HepG2 (cell line): ENCODE measurements at regions not wholly inside any gene's neighbourhood (a gene's known extent, or its start where the extent isn't known, plus 50 kb on each side); places are given as distances from the start of the nearest gene placed in this dataset.

Source experiments
- ATAC-seq: fragments of 200-7000 bp; cut with Tn5 transposase; 3 replicates; pipeline ENCODE4 v1.9.1; 2020; ENCODE audit warnings: mild to moderate bottlenecking, moderate library complexity
- BruUV-seq: library from RNA; stranded (reverse); fragments of 400-500 nt; replicated peaks from 2 replicates; lab custom pipeline; 2021; lab: Mats Ljungman, UMichigan
- CTCF ChIA-PET: fragments of 300-600 bp; formaldehyde crosslinking; extraction: SDS; loops from one replicate; lab custom pipeline; 2021; ENCODE audit warnings: low total read pairs, inconsistent platforms, low intra/inter-chr PET ratio; lab: Yijun Ruan, JAX
- POLR2A ChIA-PET: fragments of 350-600 bp; sonication (Branson Sonifier 250); formaldehyde crosslinking; loops from one replicate; lab custom pipeline; 2020; ENCODE audit warnings: antibody characterized with exemption, inconsistent platforms; lab: Yijun Ruan, JAX
- DNase-seq: peaks from one replicate; pipeline ENCODE4 v3.0.0-alpha.2; 2015; ENCODE audit warnings: low spot score
- FAIRE-seq: peaks from 3 replicates; lab custom pipeline; 2011; peaks lifted over from hg19 to GRCh38; lab: Jason Lieb, UNC
- H2AFZ ChIP-seq: one replicate; pipeline ENCODE4 v1.6.1; 2011; ENCODE audit warnings: low read length, inconsistent platforms
- H3K27ac ChIP-seq: fragments of 300-600 bp; 3 replicates; pipeline ENCODE4 v1.8.0; 2011; ENCODE audit warnings: mixed run types, mild to moderate bottlenecking, mixed read lengths, low read length, inconsistent platforms; ENCODE audit not compliant: insufficient read depth; ENCODE audit errors: extremely low read length
- H3K27me3 ChIP-seq, 2 experiments: fragments of 200-600 bp in 1 of 2; 2 replicates in 1 of 2; 3 replicates in 1 of 2; pipeline versions ENCODE4 v1.6.0 to v1.8.0; 2011; ENCODE audit warnings: low read length in 2 of 2, mild to moderate bottlenecking in 2 of 2, moderate library complexity in 2 of 2, inconsistent platforms in 1 of 2; ENCODE audit not compliant: insufficient read depth in 2 of 2, control insufficient read depth in 1 of 2
- H3K36me3 ChIP-seq, 2 experiments: fragments of 200-600 bp in 1 of 2; replicated peaks in 1 of 2; 2 replicates in 1 of 2; 3 replicates in 1 of 2; pipeline versions ENCODE4 v1.5.1 to v1.8.0; 2011; ENCODE audit warnings: low read length in 2 of 2, inconsistent platforms in 1 of 2; ENCODE audit not compliant: insufficient read depth in 2 of 2, control insufficient read depth in 1 of 2
- H3K4me1 ChIP-seq: 2 replicates; pipeline ENCODE4 v1.5.1; 2012; ENCODE audit warnings: low read length, inconsistent platforms; ENCODE audit not compliant: insufficient read depth
- H3K4me2 ChIP-seq: 2 replicates; pipeline ENCODE4 v1.6.0; 2011; ENCODE audit warnings: low read depth, low read length, inconsistent platforms
- H3K4me3 ChIP-seq, 3 experiments: fragments of 200-600 bp in 1 of 3; sonication (generic), shearing (Covaris generic) in 1 of 3; replicated peaks in 1 of 3; 2 replicates each; pipeline ENCODE4 v1.5.1; 2011 to 2016; ENCODE audit warnings: low read length in 3 of 3, inconsistent platforms in 2 of 3, low read depth in 2 of 3, mild to moderate bottlenecking in 2 of 3, control low read depth in 1 of 3, mixed read lengths in 1 of 3; ENCODE audit not compliant: insufficient read depth in 1 of 3
- H3K79me2 ChIP-seq: one replicate; pipeline ENCODE4 v1.6.1; 2011; ENCODE audit warnings: low read length, inconsistent platforms; ENCODE audit not compliant: insufficient read depth
- H3K9ac ChIP-seq: 2 replicates; pipeline ENCODE4 v1.6.0; 2011; ENCODE audit warnings: mild to moderate bottlenecking, low read depth, low read length, inconsistent platforms; ENCODE audit not compliant: insufficient read depth
- H3K9me3 ChIP-seq: 2 replicates; pipeline ENCODE4 v1.5.1; 2012; ENCODE audit warnings: mild to moderate bottlenecking, low read length
- H4K20me1 ChIP-seq: 2 replicates; pipeline ENCODE4 v1.6.0; 2011; ENCODE audit warnings: inconsistent platforms, mild to moderate bottlenecking, low read length, moderate library complexity; ENCODE audit not compliant: insufficient read depth
- ADNP ChIP-seq: sonication (generic); formaldehyde crosslinking; IDR thresholded peaks from 2 replicates; pipeline ENCODE4 v1.4.0; 2020; ENCODE audit warnings: missing genetic modification reagents
- EEA1 ChIP-seq: sonication (generic); formaldehyde crosslinking; IDR thresholded peaks from 2 replicates; pipeline ENCODE4 v1.5.1; 2020; ENCODE audit warnings: mild to moderate bottlenecking, missing genetic modification reagents, borderline replicate concordance
- GFI1 ChIP-seq: sonication (generic); formaldehyde crosslinking; IDR thresholded peaks from 2 replicates; pipeline ENCODE4 v1.5.0; 2020; ENCODE audit warnings: missing genetic modification reagents, mild to moderate bottlenecking, borderline replicate concordance
- MAF1 ChIP-seq: sonication (generic); formaldehyde crosslinking; IDR thresholded peaks from 2 replicates; pipeline ENCODE4 v1.5.0; 2020; ENCODE audit warnings: missing genetic modification reagents, borderline replicate concordance
- RBAK ChIP-seq: sonication (generic); formaldehyde crosslinking; IDR thresholded peaks from 2 replicates; pipeline ENCODE4 v1.5.1; 2020; ENCODE audit warnings: mild to moderate bottlenecking, missing genetic modification reagents
- SMYD3 ChIP-seq: sonication (generic); formaldehyde crosslinking; IDR thresholded peaks from 2 replicates; pipeline ENCODE4 v1.8.1; 2023; ENCODE audit warnings: mild to moderate bottlenecking, missing genetic modification reagents
- TEAD2 ChIP-seq: sonication (generic); formaldehyde crosslinking; IDR thresholded peaks from 2 replicates; pipeline ENCODE4 v1.9.0; 2021; ENCODE audit warnings: missing genetic modification reagents
- TRIM24 ChIP-seq: sonication (generic); formaldehyde crosslinking; IDR thresholded peaks from 2 replicates; pipeline ENCODE4 v1.8.0; 2022; ENCODE audit warnings: mild to moderate bottlenecking, missing genetic modification reagents
- XRCC5 ChIP-seq: fragments of 200-400 bp; formaldehyde crosslinking; optimal IDR thresholded peaks from 2 replicates; pipeline ENCODE3; 2017; ENCODE audit warnings: mild to moderate bottlenecking, low read length
- YY1 ChIP-seq: IDR thresholded peaks from 2 replicates; pipeline ENCODE4 v1.6.1; 2011; ENCODE audit warnings: low read length, low read depth, moderate library complexity, mild to moderate bottlenecking; ENCODE audit not compliant: insufficient read depth, insufficient replicate concordance
- ZNF225 ChIP-seq: sonication (generic); formaldehyde crosslinking; IDR thresholded peaks from 2 replicates; pipeline ENCODE4 v1.4.0; 2020; ENCODE audit warnings: mild to moderate bottlenecking, missing genetic modification reagents
- ZNF431 ChIP-seq: sonication (generic); formaldehyde crosslinking; IDR thresholded peaks from 2 replicates; pipeline ENCODE4 v1.9.0; 2022; ENCODE audit warnings: missing genetic modification reagents, low read depth, mild to moderate bottlenecking, borderline replicate concordance
- ZNF570 ChIP-seq: sonication (generic); formaldehyde crosslinking; IDR thresholded peaks from 2 replicates; pipeline ENCODE4 v1.4.0; 2020; ENCODE audit warnings: mild to moderate bottlenecking, missing genetic modification reagents, borderline replicate concordance
- ZNF879 ChIP-seq: sonication (generic); formaldehyde crosslinking; IDR thresholded peaks from 2 replicates; pipeline ENCODE4 v1.8.1; 2023; ENCODE audit warnings: missing genetic modification reagents
- WGBS: methylation state at CpG from one replicate; pipeline ENCODE4 v1.1.6; 2017; ENCODE audit warnings: low lambda C conversion rate; 5-methylcytosine and 5-hydroxymethylcytosine counted together
- in situ Hi-C: cut with HindIII; loops from 2 replicates; pipeline ENCODE4 v1.10.0; 2017; ENCODE audit warnings: low pct_unique_long_range_greater_than_20kb; ENCODE audit not compliant: extremely low pct_ligation_motif_present
- intact Hi-C: fragments of 100-400 bp; cut with micrococcal nuclease; formaldehyde crosslinking; loops from one replicate; pipeline ENCODE4 v1.10.0; 2022; ENCODE audit not compliant: unreplicated experiment
- TF ChIP-seq, protein P1 (sequence below): sonication (generic); formaldehyde crosslinking; IDR thresholded peaks from 2 replicates; pipeline ENCODE4 v1.4.0; 2020; ENCODE audit warnings: missing genetic modification reagents
- TF ChIP-seq, protein P2 (sequence below): IDR thresholded peaks from 2 replicates; pipeline ENCODE4 v1.6.1; 2012; ENCODE audit warnings: inconsistent platforms

GRCh38 chr9:88320748-88321415, 67.4 kb upstream of the SPIN1 start:
- Histone ChIP-seq H3K4me1 (no peaks in the 10 kb centered on the region), H3K9me3 (no peaks in the 10 kb centered on the region), H3K27ac (no peak overlapping the region), H2AFZ (no peak overlapping the region), H3K27me3 (peaks cover 0 to 6% of the 10 kb centered on the region in 2 experiments; a peak in 2 of 5 replicates), H3K36me3 (no peaks in the 10 kb centered on the region), H3K79me2 (no peaks in the 10 kb centered on the region), H4K20me1 (no peaks in the 10 kb centered on the region), H3K4me2 (no peak overlapping the region), H3K4me3 (no peak overlapping the region), H3K9ac (no peak overlapping the region)
- FAIRE-seq (no peak), ATAC-seq (no peak), DNase-seq (no peak)
- intact Hi-C loops (no loop called here), in situ Hi-C loops (no loop called here)
- WGBS: 44% methylated on average over 10 of the region's 11 CpGs
- BruUV-seq: no TSS peak
- ChIA-PET CTCF (no interaction called here), POLR2A (no interaction called here)
- no peak for TF ChIP-seq ZNF879 (CRISPR knock-in tag)
- TF ChIP-seq MAF1 (CRISPR knock-in tag): no peak
- no peak for TF ChIP-seq XRCC5
- TF ChIP-seq, protein P1, sequence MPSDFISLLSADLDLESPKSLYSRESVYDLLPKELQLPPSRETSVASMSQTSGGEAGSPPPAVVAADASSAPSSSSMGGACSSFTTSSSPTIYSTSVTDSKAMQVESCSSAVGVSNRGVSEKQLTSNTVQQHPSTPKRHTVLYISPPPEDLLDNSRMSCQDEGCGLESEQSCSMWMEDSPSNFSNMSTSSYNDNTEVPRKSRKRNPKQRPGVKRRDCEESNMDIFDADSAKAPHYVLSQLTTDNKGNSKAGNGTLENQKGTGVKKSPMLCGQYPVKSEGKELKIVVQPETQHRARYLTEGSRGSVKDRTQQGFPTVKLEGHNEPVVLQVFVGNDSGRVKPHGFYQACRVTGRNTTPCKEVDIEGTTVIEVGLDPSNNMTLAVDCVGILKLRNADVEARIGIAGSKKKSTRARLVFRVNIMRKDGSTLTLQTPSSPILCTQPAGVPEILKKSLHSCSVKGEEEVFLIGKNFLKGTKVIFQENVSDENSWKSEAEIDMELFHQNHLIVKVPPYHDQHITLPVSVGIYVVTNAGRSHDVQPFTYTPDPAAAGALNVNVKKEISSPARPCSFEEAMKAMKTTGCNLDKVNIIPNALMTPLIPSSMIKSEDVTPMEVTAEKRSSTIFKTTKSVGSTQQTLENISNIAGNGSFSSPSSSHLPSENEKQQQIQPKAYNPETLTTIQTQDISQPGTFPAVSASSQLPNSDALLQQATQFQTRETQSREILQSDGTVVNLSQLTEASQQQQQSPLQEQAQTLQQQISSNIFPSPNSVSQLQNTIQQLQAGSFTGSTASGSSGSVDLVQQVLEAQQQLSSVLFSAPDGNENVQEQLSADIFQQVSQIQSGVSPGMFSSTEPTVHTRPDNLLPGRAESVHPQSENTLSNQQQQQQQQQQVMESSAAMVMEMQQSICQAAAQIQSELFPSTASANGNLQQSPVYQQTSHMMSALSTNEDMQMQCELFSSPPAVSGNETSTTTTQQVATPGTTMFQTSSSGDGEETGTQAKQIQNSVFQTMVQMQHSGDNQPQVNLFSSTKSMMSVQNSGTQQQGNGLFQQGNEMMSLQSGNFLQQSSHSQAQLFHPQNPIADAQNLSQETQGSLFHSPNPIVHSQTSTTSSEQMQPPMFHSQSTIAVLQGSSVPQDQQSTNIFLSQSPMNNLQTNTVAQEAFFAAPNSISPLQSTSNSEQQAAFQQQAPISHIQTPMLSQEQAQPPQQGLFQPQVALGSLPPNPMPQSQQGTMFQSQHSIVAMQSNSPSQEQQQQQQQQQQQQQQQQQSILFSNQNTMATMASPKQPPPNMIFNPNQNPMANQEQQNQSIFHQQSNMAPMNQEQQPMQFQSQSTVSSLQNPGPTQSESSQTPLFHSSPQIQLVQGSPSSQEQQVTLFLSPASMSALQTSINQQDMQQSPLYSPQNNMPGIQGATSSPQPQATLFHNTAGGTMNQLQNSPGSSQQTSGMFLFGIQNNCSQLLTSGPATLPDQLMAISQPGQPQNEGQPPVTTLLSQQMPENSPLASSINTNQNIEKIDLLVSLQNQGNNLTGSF: no peak
- no peak for TF ChIP-seq ZNF570
- TF ChIP-seq, protein P2, sequence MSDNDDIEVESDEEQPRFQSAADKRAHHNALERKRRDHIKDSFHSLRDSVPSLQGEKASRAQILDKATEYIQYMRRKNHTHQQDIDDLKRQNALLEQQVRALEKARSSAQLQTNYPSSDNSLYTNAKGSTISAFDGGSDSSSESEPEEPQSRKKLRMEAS: no peak
- no peak for TF ChIP-seq EEA1 (CRISPR knock-in tag)
- TF ChIP-seq YY1: no peak
- TF ChIP-seq ZNF431: no peak
- TF ChIP-seq TEAD2 (CRISPR knock-in tag): no peak
- no peak for TF ChIP-seq GFI1 (CRISPR knock-in tag)
- TF ChIP-seq TRIM24 (CRISPR knock-in tag): no peak
- no peak for TF ChIP-seq SMYD3 (CRISPR knock-in tag)
- TF ChIP-seq ZNF225 (CRISPR knock-in tag): no peak
- no peak for TF ChIP-seq ADNP (CRISPR knock-in tag)
- no peak for TF ChIP-seq RBAK (CRISPR knock-in tag)
